ENCODE measurements at regions not wholly inside any gene's neighbourhood (a gene's known extent, or its start where the extent isn't known, plus 50 kb on each side); places are given as distances from the start of the nearest gene placed in this dataset.

GRCh38 chr4:137934911-137935310 is 307.2 kb downstream of the SLC7A11 start:
- H3K27me3 Mint-ChIP-seq, result no peaks in the 10 kb centered on the region
- H3K4me3 Mint-ChIP-seq, result no peak overlapping the region
- no peaks in the 10 kb centered on the region for H3K36me3 Mint-ChIP-seq
- no peak for TF ChIP-seq CTCF (conservative IDR thresholded peaks at IDR 0.05)
- H3K27ac Mint-ChIP-seq, result no peak overlapping the region
- DNase-seq (ENCODE audit: extremely low spot score, unreplicated experiment), result no peak
- H3K4me1 Mint-ChIP-seq (ENCODE audit: unreplicated experiment), result no peaks in the 10 kb centered on the region
- H3K9me3 Mint-ChIP-seq, result peaks cover 1% of the 10 kb centered on the region

GRCh38 chr4:137934046-137934445 is 308.1 kb downstream of the SLC7A11 start:
- H3K4me3 Mint-ChIP-seq, result no peak overlapping the region
- DNase-seq (ENCODE audit: extremely low spot score, unreplicated experiment), result no peak
- no peaks in the 10 kb centered on the region for H3K4me1 Mint-ChIP-seq (ENCODE audit: unreplicated experiment)
- H3K27ac Mint-ChIP-seq, result no peak overlapping the region
- no peaks in the 10 kb centered on the region for H3K9me3 Mint-ChIP-seq
- no peaks in the 10 kb centered on the region for H3K27me3 Mint-ChIP-seq
- no peak for TF ChIP-seq CTCF (conservative IDR thresholded peaks at IDR 0.05)
- H3K36me3 Mint-ChIP-seq, result no peaks in the 10 kb centered on the region

- DNase-seq (ENCODE audit: extremely low spot score, unreplicated experiment), result no peak
- H3K9me3 Mint-ChIP-seq, result no peaks in the 10 kb centered on the region
- no peaks in the 10 kb centered on the region for H3K27me3 Mint-ChIP-seq
- TF ChIP-seq CTCF (conservative IDR thresholded peaks at IDR 0.05), result no peak
- H3K4me3 Mint-ChIP-seq, result no peak overlapping the region
- no peaks in the 10 kb centered on the region for H3K36me3 Mint-ChIP-seq
- H3K27ac Mint-ChIP-seq, result no peak overlapping the region
- no peaks in the 10 kb centered on the region for H3K4me1 Mint-ChIP-seq (ENCODE audit: unreplicated experiment)
Measured at GRCh38 chr4:137927972-137928371, 314.2 kb downstream of the SLC7A11 start.

- no peaks in the 10 kb centered on the region for H3K9me3 Mint-ChIP-seq
- H3K27me3 Mint-ChIP-seq, result no peaks in the 10 kb centered on the region
- TF ChIP-seq CTCF (conservative IDR thresholded peaks at IDR 0.05), result no peak
- DNase-seq (ENCODE audit: extremely low spot score, unreplicated experiment), result no peak
- no peak overlapping the region for H3K4me3 Mint-ChIP-seq
- no peaks in the 10 kb centered on the region for H3K4me1 Mint-ChIP-seq (ENCODE audit: unreplicated experiment)
- no peak overlapping the region for H3K27ac Mint-ChIP-seq
- no peaks in the 10 kb centered on the region for H3K36me3 Mint-ChIP-seq
Measured at GRCh38 chr4:137923494-137923893, 318.7 kb downstream of the SLC7A11 start.

- DNase-seq (ENCODE audit: extremely low spot score, unreplicated experiment), result no peak
- no peak overlapping the region for H3K4me3 Mint-ChIP-seq
- TF ChIP-seq CTCF (conservative IDR thresholded peaks at IDR 0.05), result no peak
- no peaks in the 10 kb centered on the region for H3K4me1 Mint-ChIP-seq (ENCODE audit: unreplicated experiment)
- H3K27me3 Mint-ChIP-seq, result no peaks in the 10 kb centered on the region
- no peaks in the 10 kb centered on the region for H3K9me3 Mint-ChIP-seq
- H3K36me3 Mint-ChIP-seq, result no peaks in the 10 kb centered on the region
- no peak overlapping the region for H3K27ac Mint-ChIP-seq
Measured at GRCh38 chr4:137922721-137923120, 319.4 kb downstream of the SLC7A11 start.

All from type B pancreatic cell (in vitro differentiated cells).